GM12873 (cell line): ENCODE measurements at regions not wholly inside any gene's neighbourhood (a gene's known extent, or its start where the extent isn't known, plus 50 kb on each side); places are given as distances from the start of the nearest gene placed in this dataset.

Source experiments
- CTCF ChIP-seq: IDR thresholded peaks from 2 replicates; pipeline ENCODE4 v1.5.1; 2012; ENCODE audit warnings: low read depth, mild to moderate bottlenecking, moderate library complexity, low read length, control low read depth; ENCODE audit not compliant: insufficient read depth; ENCODE audit errors: missing control alignments

- TF ChIP-seq CTCF: no peak
Observed at GRCh38 chr18:56199580-56200330, 438.6 kb downstream of the TXNL1 start.

DNA sequence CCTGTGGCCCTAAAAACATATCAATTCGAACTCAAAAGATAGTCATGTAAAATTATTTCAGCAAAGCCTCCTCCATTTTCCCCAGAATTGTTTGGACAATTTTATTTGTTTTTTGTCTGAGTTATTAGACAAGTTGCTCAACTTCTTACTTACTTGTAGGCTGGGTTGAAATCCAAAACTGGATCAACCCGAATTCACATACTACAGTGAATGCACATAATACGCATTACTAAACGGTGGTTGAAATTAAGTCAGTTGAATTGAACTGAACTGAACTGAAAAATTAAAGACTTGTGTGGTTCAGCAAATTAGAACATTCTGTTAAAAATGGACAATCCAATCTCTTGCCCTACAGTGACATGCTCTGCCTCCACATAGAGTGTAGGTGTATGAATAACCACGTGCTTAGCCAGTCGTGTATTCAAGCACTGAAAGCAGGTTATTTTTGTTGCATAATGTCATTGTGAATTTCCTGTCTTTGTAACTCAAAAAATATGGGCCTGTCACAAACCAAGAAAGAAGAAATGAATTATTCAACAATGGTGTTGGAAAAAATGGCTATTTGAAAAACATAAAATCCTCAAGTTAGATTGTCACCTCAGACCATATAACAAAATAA is 441.0 kb downstream of the TXNL1 start:
- no peak for TF ChIP-seq CTCF

DNA sequence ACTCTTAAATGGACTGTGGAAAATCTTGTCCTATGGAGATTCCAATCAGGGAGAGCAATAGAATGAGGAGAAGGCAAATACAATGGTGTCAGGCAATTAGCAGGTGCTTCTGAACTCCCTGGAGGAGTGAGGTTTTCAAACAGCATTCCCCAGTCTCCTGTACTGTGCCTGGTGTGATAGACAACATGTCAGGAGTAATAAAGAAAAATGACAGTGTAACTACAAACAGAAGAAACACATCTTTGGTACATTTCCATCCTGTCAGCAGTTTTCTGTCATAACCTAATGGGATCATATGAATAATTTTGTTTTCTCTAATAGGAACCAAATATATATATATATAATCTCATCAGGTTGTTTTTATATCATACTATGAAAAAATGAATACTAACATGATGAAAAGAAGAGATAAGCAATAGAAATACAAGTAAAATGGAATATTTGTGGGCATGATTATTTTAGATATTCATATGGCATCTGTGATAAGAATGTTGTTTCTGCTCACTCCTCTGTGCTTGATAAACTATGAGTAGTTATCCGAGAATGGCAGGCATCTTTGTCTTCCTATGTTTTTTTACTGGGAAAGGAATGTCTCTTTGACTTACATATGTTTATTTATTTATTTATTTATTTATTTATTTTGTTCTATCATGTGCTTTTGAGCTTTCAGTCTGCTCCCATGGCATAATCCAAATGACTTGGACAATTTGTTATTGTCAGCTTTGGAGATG is 441.7 kb downstream of the TXNL1 start:
- no peak for TF ChIP-seq CTCF

DNA sequence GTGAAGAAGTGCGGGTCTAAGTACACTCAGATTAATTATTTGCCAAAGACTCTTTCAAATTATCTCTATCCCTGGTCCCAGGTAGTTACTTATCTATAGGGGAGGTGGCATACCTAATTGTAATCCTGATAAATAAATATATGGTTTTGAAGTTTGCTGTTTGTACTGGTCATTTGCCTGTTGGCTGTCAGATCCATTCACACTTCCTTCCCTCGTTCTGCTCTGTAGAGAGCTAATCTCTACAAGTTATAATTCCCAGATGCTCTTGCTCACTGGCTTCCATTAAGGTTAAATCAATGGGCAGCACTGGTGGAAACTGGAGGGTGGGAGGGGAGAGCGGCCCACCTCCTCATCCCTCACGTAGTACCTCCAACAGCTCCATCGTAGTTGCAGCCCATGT is 447.1 kb downstream of the TXNL1 start:
- TF ChIP-seq CTCF: no peak

GRCh38 chr18:56189615-56190014 is 448.8 kb downstream of the TXNL1 start:
- no peak for TF ChIP-seq CTCF

GRCh38 chr18:56188529-56189275 is 449.7 kb downstream of the TXNL1 start:
- no peak for TF ChIP-seq CTCF

- no peak for TF ChIP-seq CTCF
Observed at GRCh38 chr18:56186319-56186718, 452.1 kb downstream of the TXNL1 start.
